Stimulated activated naive CD8-positive, alpha-beta T cell treated with anti-CD3 and anti-CD28 coated beads, Interleukin-15, Interleukin-2, amounts not matched to agents 100 U/mL and 50 U/mL, for 24 hours (primary cell): ENCODE measurements at regions not wholly inside any gene's neighbourhood (a gene's known extent, or its start where the extent isn't known, plus 50 kb on each side); places are given as distances from the start of the nearest gene placed in this dataset.

ENCODE experiments used
- ATAC-seq: fragments of 150-1000 bp; cut with Tn5 transposase; one replicate; pipeline ENCODE4 v1.10.0; 2021
- DNase-seq: peaks from one replicate; pipeline ENCODE4 v3.0.0; 2021

GRCh38 chr2:55973673-55974072 is 50.1 kb upstream of the EFEMP1 start:
- DNase-seq, result no peak
- no peak for ATAC-seq

- no peak for ATAC-seq
- no peak for DNase-seq
Measured at GRCh38 chr2:55976681-55977080, 53.1 kb upstream of the EFEMP1 start.

- no peak for ATAC-seq
- no peak for DNase-seq
Measured at GRCh38 chr2:55985406-55985805, 61.8 kb upstream of the EFEMP1 start.

GRCh38 chr2:55986001-55986400 is 62.4 kb upstream of the EFEMP1 start:
- ATAC-seq (no peak), DNase-seq (no peak)

GRCh38 chr2:55986700-55987440 is 63.3 kb upstream of the EFEMP1 start:
- DNase-seq (no peak), ATAC-seq (no peak)

- no peak for ATAC-seq
Measured at GRCh38 chr2:55989405-55989804, 65.8 kb upstream of the EFEMP1 start.

GRCh38 chr2:55992455-55992854 is 68.9 kb upstream of the EFEMP1 start:
- DNase-seq, result no peak

More at GRCh38 chr2:55989405-55989804, 65.8 kb upstream of the EFEMP1 start:
- DNase-seq, result no peak

GRCh38 chr2:55993685-55994084 is 70.1 kb upstream of the EFEMP1 start:
- ATAC-seq (no peak), DNase-seq (no peak)

More at GRCh38 chr2:55992455-55992854, 68.9 kb upstream of the EFEMP1 start:
- ATAC-seq, result no peak

GRCh38 chr2:55995211-55995610 is 71.6 kb upstream of the EFEMP1 start:
- DNase-seq (no peak), ATAC-seq (no peak)

- DNase-seq (no peak), ATAC-seq (no peak)
Measured at GRCh38 chr2:55995902-55996301, 72.3 kb upstream of the EFEMP1 start.

GRCh38 chr2:55999231-55999630 is 75.6 kb upstream of the EFEMP1 start:
- no peak for ATAC-seq
- no peak for DNase-seq

- DNase-seq, result no peak
- ATAC-seq, result no peak
Measured at GRCh38 chr2:55999790-56000189, 76.2 kb upstream of the EFEMP1 start.

GRCh38 chr2:56001947-56002346 is 78.4 kb upstream of the EFEMP1 start:
- DNase-seq (no peak), ATAC-seq (no peak)

GRCh38 chr2:56008661-56009431 is 85.3 kb upstream of the EFEMP1 start:
- ATAC-seq, result no peak
- no peak for DNase-seq

GRCh38 chr2:56009758-56010458 is 86.3 kb upstream of the EFEMP1 start:
- ATAC-seq (no peak), DNase-seq (no peak)

GRCh38 chr2:56011624-56012023 is 88.0 kb upstream of the EFEMP1 start:
- ATAC-seq, result no peak

GRCh38 chr2:56012221-56012765 is 88.7 kb upstream of the EFEMP1 start:
- ATAC-seq, result no peak

More at GRCh38 chr2:56011624-56012023, 88.0 kb upstream of the EFEMP1 start:
- no peak for DNase-seq

GRCh38 chr2:56013475-56013874 is 89.9 kb upstream of the EFEMP1 start:
- ATAC-seq (no peak), DNase-seq (no peak)

More at GRCh38 chr2:56012221-56012765, 88.7 kb upstream of the EFEMP1 start:
- no peak for DNase-seq

- ATAC-seq, result no peak
Measured at GRCh38 chr2:56014046-56014730, 90.6 kb upstream of the EFEMP1 start.

GRCh38 chr2:56015711-56016115 is 92.1 kb upstream of the EFEMP1 start:
- no peak for DNase-seq
- no peak for ATAC-seq

More at GRCh38 chr2:56014046-56014730, 90.6 kb upstream of the EFEMP1 start:
- no peak for DNase-seq

GRCh38 chr2:56017784-56018183 is 94.2 kb upstream of the EFEMP1 start:
- ATAC-seq, result no peak
- DNase-seq, result no peak

- ATAC-seq (no peak), DNase-seq (no peak)
Measured at GRCh38 chr2:56018267-56018666, 94.7 kb upstream of the EFEMP1 start.
